ENCODE measurements at regions not wholly inside any gene's neighbourhood (a gene's known extent, or its start where the extent isn't known, plus 50 kb on each side); places are given as distances from the start of the nearest gene placed in this dataset.

DNA sequence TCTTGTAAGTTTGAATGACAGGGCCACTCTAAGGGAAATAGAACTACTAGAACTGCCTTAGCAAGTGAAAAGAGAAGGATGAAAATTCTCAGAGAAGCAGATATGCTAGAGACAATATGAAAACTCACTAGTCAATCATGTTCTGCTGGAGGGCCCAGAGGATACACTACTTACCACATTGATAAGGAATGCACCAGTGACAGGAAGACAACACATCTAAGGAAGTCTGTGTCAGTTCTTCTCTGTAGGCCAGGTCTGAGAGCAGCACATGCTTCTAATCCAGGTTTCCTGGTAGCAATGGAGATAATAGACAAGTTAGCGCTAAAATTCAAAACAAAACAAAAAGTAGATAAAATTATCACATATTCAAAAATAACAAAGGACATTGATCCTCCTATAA lies 235.2 kb upstream of the AKR1E2 start:
- no peak for DNase-seq (ENCODE audit: extremely low read depth in 1 of 2, low read depth in 1 of 2)

DNA sequence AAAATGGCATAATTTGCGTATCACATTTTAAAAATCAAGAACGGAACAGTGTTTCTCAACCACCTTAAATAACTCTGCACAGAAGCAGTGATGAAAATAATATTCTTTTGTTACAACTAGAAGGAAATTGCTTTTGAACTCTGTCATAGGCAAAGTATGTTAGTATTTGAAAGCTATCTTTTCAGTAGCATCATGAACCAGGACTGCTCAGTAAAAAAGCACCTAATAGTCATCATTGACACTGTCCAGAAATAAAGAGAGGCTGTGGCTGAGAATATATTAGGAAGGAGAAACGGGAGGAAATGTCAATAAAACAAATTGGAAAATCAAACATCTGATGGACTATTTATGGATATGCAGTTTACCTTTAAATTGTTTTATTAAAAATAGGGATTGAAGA lies 237.2 kb upstream of the AKR1E2 start:
- no peak for DNase-seq (ENCODE audit: extremely low read depth in 1 of 2, low read depth in 1 of 2)

DNA sequence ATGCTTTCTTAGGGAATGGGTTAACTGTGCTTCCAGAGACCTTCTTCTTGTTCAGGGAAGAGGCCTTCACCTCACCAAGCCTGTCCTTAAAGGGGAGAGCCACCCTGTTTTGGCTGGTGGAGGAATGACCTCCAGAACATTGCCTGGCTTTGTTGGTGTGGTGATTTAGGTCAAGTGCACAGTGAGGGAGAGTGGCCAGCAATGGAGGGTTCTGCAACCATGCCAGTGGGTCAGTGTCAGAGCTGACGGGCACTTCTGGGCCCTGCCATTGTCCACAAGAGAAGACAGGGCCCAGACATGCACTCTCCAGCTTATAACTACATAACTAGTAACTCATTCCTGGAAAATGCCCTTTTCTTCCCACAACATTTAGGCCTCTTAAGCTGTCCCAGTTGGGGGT lies 238.5 kb upstream of the AKR1E2 start:
- DNase-seq (ENCODE audit: extremely low read depth in 1 of 2, low read depth in 1 of 2): no peak

DNA sequence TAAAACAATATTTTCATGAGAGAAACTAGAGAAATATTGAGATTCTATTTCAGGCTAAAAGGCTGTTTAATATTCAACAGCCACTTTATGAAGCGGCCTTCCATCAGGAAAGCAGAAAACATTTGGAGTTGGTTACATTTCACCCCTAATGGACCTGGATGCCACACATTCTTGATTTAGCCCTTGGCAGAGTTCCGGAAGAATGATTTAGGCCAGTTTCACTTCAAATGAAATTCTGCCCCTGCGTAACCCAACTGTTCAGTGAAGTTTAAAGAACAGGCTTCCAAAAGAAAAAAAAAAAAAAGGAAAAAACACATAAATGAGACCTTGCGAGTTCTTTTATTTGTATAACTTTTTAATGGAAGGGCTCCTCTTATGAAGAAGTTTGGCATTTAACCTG lies 239.2 kb upstream of the AKR1E2 start:
- no peak for DNase-seq (ENCODE audit: extremely low read depth in 1 of 2, low read depth in 1 of 2)

DNA sequence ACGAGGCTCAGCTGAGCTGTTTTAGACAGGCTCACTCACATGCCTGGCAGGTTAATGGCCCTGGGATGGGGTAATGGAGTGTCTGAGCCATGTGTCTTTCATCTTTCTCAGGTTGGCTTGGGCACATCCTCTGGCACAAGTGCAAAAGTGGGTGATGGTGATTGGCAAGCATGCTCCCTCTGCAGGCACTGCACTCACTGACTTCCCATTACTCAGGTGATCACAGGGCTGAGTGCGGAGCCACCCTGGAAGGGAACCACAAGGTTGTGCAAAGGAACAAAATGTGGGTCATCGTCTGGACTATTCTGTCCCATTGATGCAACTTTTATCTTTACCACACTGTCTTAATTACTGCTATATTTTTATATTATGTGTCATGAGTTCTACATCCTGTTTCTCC lies 244.1 kb upstream of the AKR1E2 start:
- DNase-seq (ENCODE audit: extremely low read depth in 1 of 2, low read depth in 1 of 2): no peak

DNA sequence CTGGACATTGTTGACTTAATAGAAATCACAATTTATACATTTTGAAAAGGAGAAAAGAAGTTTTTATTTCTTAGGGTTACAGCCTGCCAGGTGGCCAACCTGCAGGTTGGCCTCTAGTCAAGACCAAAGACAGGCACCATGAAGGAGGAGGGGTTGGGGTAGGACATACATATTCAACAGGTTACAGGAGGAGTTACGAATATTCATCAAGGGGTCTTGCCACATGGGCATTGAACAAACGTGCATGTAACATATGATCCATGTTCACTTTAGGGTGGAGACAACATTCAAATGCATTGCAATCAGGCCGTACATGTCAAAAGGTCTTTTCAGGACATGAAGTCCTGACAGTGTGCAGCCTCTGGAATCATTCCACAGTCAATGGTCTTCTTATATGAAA lies 246.2 kb upstream of the AKR1E2 start:
- DNase-seq (ENCODE audit: extremely low read depth in 1 of 2, low read depth in 1 of 2): no peak

DNA sequence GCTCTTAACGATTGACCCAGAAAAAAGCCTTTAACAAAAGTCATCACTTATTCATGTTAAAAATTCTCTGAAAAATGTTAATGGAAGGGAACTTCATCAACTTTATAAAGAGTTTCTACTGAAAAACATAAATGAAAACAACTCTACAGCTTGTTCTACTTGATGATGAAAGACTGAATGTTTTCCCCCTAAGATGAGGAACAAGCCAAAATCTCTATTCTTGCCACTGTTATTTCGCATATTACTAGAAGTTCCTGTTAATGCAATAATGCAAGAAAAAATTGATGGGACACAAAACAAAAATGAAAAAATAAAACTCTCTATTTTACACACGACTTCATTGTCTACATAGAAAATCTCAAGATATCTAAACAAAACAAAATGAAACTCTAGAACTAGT lies 249.8 kb upstream of the AKR1E2 start:
- no peak for DNase-seq (ENCODE audit: extremely low read depth in 1 of 2, low read depth in 1 of 2)

DNA sequence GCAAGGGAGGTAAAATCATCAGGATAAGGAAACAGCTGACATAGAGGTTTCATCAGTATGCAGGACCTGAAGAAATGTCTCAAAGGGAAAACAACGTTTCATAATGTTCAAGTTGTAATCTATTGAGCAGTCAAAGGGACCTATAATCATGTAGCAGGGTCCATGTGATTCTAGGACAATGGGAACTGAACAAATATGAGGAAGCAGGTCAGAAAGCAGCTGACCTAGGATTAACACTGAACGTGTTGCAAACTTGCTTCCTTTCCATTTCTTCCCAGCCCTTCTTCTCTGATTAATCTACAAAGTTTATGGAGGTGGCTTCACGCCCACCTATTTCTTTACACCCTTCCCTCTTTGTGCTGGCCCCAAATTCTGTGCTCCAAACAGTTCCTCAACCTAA lies 256.9 kb upstream of the AKR1E2 start:
- DNase-seq (ENCODE audit: extremely low read depth in 1 of 2, low read depth in 1 of 2): no peak

DNA sequence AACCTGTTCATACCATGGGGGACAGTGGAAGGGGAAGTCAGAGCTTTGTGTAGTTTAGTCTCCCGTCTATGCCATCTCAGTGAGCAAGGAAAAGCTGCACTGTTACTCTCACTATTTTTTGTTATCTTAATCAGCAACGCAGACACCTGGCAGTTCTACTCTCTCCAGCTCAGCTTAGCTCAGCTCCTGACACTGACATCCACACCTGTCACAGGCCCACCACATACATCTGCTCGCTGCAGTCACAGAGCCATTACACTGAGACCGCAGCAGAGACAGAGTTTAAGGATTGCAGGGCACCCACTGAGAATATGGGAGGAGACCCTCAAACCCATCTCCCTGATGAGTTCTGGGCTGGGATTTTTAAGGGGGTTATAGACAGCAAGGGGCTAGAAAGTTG lies 257.3 kb upstream of the AKR1E2 start:
- DNase-seq (ENCODE audit: extremely low read depth in 1 of 2, low read depth in 1 of 2): no peak

DNA sequence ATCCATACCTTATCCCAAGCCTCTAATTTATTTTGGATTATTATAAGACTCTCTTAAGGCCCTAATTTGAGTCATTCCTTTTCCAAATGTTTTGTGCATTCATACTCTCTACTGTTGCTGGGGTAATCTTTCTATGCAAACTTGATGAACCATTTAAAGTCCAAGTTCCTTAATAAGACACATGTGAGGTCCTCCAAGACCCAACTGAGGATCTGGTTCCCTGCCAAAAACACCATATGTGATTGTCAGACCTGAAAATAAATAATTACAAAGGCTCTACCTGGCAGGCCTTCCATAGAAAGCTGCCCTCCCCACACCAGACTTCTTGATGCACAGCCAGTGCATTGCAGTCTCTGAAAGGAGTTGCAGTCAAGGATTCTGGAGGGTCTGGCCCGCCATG lies 257.9 kb upstream of the AKR1E2 start:
- DNase-seq (ENCODE audit: extremely low read depth in 1 of 2, low read depth in 1 of 2): no peak

DNA sequence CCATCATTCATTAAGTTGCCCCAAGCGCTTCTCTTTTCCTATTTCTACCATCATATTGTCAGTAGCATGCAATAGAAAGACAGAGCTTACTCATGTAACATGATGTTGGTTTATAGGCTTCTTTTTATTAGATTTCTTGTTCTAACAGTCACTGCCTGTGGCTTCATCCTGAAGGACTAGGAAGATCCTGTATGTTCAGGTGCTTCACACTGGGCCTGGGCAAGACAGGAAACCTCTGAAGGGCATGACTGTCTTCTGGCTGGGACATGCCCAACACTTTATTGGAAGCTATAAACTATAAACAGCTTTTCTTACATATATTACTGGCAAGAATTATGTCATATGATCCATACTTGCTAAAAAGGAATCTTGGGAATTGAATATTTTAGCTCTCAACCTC lies 258.4 kb upstream of the AKR1E2 start:
- no peak for DNase-seq (ENCODE audit: extremely low read depth in 1 of 2, low read depth in 1 of 2)

DNA sequence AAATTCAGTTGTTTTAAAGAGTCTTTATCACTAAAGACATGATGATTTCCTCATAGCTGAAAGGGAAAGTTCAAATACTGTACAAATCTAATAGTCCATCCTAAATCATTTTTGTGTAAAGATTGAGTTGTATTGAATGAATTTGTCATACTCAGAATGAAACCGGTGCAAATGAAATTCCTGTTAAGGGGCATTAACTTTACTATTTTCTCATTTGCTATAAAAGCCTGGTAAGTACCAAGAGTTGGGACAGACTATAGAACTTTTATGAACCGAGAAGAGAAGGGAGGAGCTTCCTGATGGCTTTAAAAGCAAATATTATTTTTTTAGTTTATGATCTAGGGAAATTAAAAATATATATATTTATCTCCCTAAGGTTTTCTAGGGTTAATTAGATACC lies 260.0 kb upstream of the AKR1E2 start:
- no peak for DNase-seq (ENCODE audit: extremely low read depth in 1 of 2, low read depth in 1 of 2)

DNA sequence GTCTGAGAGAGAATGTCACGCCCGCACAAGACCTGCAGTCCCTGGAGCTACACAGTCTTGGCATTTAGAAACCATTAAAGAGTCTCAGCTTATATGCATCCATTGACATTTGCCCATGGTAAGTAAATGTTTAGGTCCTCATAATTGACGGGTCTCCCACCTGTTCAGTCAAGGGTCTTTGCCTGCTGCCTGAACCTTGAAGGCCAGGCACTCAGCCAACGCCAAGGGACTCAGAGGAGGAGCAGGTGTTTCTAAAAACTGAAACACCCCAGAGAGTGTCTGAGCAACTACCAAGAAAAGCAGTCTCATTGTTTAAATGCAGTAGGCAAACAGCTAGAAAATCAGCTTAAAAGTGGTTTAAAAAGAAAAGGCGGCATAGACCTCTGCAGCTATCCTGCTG lies 264.7 kb upstream of the AKR1E2 start:
- DNase-seq (ENCODE audit: extremely low read depth in 1 of 2, low read depth in 1 of 2): no peak

DNA sequence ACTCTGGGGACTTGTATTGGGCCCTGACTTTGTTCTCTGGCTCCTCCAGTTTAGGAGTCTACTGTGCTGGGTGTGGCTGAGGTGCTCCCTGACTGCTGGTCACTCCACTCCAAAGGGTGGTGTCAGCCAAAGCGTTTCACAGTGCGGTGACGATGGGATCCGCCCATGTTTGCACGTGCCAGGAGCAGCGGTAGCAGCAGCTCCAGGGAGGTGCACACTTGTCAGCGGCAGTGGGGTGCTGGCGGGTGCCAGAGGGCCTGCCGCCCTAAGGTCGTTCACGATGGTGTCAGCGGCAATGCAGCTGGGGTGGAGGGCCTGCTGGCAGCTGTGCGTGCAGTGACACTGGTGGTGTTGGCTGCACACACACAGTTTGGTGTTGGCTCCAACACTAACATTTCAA lies 268.5 kb upstream of the AKR1E2 start:
- no peak for DNase-seq (ENCODE audit: extremely low read depth in 1 of 2, low read depth in 1 of 2)

DNA sequence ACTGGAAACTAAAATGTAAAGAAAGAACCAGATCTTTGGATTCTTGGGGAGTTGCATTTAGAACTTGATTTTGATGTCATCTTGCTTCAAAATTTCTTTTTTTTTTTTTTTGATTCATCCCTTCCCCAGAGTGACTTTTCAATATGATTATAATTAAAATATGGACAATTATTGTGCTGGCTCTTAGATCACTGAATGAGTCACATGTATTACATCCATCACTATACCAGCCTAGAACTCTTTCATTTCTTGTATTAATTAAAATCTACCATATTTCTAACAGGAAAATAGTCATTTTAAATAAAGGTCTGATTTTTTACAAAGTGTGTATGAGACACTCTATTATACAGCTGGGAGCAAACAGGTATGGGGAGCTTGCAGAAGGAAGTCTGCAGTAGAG lies 269.5 kb upstream of the AKR1E2 start:
- no peak for DNase-seq (ENCODE audit: extremely low read depth in 1 of 2, low read depth in 1 of 2)

DNA sequence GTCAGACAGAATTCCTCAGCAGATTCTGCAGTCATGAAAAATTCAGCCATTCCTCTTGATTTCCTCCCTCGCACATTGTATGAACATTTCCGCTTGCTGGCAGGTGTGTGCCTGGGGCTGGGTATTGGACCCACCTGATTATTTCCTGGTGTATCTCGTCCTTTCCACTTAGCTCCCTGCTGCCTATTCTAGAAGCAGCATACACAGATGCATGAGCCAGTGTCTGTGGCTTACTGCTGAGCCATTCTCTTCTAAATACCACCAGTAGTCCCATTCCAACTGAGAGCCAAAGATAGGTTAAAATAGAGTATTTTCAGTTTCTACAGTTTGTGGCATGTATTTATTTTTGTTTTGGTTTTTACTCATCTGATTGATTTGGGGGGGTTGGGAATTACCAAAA lies 270.1 kb upstream of the AKR1E2 start:
- no peak for DNase-seq (ENCODE audit: extremely low read depth in 1 of 2, low read depth in 1 of 2)

DNA sequence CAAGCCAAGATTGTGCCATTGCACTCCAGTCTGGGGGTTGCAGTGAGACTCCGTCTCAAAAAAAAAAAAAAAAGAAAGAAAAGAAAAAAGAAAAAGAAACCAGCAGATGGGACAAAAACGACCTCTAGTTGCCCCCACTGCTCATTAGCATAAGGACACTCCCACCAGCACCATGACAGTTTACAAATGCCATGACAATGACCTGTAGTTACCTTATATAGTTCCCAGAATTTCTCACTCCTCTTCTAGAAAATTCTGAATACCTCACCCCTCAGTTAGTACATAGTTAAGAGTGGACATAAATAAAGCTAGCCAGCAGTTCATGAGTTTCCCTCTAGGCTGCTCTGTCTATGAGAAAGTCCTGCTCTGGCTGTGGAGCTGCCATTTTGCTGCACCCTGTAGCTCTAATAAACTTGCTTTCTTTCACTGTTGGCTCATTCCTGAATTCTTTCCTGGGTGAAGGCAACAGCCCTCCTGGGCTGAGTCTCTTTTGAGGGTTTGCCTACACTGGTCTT lies 276.8 kb upstream of the AKR1E2 start:
- no peak for DNase-seq (ENCODE audit: extremely low read depth in 1 of 2, low read depth in 1 of 2)

DNA sequence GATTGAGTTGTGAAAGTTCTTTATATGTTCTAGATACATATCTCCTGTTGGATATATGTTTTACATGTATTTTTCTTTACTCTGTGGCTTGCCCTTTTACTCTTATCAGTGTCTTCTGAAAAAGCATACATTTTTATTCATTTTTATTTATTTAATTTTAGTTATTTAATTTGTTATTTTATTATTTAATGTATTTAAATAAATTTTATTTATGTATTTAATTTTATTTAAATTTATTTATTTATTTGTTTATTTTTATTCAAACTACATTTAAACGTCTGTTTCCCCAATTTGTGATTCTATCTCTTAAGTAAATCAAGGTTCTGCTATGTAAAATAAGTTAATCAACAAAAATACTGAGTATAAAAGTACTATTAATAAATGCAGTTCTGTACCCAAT lies 279.1 kb upstream of the AKR1E2 start:
- no peak for DNase-seq (ENCODE audit: extremely low read depth in 1 of 2, low read depth in 1 of 2)

DNA sequence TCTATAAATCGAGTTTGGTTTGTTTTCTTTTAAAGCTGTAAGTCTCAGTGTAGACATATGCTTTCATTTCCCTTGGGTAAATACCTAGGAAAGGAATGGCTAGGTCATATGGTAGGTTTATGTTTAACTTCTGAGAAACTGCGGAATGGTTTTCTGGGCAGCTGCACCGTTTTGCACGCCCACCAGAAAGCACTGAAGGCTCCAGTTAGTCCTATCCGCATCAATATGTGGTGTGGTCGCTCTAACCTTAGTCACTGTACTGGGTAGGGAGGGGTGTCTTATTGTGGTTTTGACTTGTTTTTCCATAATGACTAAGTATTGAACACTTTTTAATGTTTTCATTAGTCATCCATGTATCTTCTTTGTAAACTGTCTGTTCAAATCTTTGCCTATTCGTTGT lies 279.5 kb upstream of the AKR1E2 start:
- no peak for DNase-seq (ENCODE audit: extremely low read depth in 1 of 2, low read depth in 1 of 2)

DNA sequence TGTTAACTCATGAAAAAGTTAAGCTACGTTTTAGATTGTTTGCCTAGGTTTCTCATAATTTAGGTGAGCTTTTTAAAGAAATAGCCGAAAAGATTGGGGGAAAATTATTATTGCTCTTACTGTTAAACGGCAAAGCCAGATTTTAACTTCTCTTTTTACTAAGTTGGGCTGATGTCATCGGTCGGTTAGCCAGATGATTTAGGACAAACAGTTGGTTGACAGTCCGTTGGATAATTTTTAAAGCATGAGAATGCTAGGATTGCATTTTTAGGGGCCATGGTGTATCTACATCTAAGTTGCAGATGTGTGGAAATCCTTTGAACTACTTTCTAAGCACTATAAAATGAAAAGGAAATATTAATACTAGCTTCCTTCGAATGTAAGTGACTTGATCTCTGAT lies 280.9 kb upstream of the AKR1E2 start:
- DNase-seq (ENCODE audit: extremely low read depth in 1 of 2, low read depth in 1 of 2): no peak

DNA sequence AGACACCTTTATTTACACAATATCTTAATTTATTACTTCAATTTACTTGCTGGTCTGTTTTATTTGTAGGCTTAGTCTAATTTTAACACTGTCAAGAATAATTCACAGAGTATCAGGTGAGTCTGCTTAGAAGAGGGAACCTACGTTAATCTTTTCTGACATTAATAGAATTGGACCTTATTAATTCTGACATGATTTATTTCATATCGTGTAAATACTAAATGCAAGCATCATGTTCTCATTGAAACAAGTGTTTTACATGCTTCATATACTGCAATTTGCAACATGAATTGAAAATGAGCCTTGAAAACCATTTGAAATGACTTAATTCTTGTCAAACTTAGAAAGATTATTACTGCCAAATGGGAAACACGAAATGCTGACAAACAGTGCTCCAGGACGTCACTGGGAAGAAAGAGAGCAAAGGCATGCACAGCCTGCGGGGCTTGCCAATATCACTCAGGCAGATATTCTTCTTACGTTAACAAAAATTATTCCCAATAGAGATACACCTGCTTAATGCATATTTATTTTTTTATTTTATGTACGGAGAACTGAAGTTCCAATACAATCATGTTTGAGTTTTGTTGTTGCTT lies 282.0 kb upstream of the AKR1E2 start:
- no peak for DNase-seq (ENCODE audit: extremely low read depth in 1 of 2, low read depth in 1 of 2)

DNA sequence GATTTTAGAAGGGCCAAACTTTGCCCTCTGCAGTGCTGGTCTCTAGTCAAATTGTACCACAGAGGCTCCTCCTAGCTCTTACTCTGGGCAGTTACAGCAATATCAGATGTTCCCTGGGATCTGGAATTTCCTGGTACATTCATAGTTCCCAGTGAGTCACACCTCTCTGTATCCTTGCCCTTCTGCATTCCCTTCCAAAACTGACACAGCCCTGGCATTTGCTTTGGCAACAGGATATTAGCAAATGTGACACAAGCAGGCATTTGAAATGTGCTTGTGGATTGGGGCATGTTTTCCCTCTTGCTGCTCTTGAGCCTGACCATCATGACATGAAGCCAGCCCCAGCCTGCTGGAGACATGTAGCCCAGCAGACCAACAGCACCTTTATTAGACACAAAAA lies 284.7 kb upstream of the AKR1E2 start:
- no peak for DNase-seq (ENCODE audit: extremely low read depth in 1 of 2, low read depth in 1 of 2)

DNA sequence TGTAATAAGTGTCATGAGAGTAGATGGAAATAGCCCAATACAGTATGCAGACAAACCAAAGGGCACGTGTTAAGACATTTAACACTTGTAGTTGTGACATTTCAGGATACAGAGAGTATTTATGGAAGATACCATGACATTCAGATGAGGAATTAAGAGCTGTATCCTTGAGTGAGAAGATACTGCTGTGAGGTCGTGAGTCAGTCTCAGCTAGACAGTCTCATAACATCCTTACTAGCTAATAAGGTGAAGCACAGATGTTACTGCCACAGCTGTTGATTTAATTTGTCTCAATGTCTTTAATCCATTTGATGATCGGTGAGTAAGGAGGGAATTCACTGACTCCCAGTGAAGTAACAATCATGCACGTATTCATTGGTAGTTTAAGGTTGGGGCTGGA lies 288.0 kb upstream of the AKR1E2 start:
- no peak for DNase-seq (ENCODE audit: extremely low read depth in 1 of 2, low read depth in 1 of 2)

DNA sequence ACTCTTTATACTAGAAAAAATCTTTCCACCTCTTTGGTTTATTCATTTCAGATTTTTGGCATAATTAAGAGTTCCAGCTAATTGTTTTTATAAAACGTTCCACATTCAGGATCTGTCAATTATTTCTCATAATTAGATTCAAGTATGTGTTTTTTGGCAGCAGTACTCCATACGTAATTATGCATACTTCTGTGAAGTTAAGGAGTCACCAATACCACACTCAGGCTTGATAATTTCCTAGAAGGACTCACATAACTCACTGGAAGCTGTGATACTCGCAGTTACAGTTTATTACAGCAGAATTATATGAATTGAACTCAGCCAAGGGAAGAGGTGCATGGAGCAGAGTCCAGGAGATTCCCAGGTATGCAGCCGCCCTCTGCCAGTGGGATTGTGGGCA lies 290.5 kb upstream of the AKR1E2 start:
- DNase-seq (ENCODE audit: extremely low read depth in 1 of 2, low read depth in 1 of 2): no peak
